NCI-H1930 (cell line): ENCODE measurements at regions not wholly inside any gene's neighbourhood (a gene's known extent, or its start where the extent isn't known, plus 50 kb on each side); places are given as distances from the start of the nearest gene placed in this dataset.
"Not testable (repeated sequence)": the region's sequence is repeated elsewhere in the genome, so short reads cannot be mapped to it uniquely, and the experiment has no call there.

Source experiments
- DNase-seq, 2 experiments: peaks; one replicate each; lab custom pipeline; 2025; lab: John Stamatoyannopoulos, UW

DNA sequence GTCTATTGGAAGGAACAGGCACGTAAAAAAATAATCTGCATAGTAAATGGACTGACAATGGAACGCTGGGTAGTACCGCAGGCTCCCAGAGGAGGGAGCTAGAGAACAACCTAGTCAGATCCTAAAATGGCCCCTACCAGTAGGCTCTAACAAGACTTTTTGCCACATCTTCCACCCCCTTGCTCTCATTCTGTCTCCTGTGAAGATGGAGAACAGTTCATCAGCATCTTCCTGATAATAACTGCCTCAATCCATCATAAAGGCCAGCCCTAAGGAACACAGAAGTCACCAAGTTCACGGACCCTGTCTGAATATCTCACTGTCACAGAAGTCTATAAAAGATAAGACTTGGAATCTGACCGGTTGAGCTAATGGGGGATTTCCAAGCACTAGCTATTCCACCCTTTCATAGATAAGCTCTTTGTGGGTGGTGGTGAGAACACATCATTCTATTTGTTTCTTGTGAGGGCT is 133.4 kb downstream of the SLC1A3 start:
- peak; percentile 68 to 71 for DNase-seq

DNA sequence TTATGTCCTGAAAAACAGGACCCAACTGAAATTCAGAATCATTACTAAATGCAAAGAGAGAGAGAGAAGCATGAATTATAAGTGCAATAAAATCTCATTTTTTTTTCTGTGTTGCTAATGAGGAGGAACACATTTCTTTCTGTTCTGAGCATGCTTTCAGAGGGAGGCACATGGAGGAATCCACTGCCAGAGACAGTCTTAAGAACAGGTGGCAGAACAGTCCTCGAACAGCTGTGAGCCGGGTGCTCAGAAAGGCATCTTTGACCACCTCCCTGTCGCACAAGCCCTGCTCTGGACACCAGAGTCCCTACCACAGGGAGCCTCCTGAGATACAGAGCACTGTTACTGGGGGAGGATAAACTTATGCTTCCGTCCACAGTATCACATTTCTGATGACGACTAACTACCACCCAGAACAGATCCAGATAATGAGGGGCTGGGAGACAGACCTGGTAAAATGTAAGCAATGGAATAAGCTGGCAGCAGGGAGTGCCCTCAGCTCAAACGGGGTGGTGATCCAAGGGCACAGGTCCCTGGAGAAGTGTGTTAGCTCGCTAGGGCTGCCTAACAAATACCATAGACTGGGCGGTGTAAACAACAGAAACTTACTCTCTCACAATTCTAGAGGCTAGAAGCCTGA is 134.0 kb downstream of the SLC1A3 start:
- DNase-seq: no peak

DNA sequence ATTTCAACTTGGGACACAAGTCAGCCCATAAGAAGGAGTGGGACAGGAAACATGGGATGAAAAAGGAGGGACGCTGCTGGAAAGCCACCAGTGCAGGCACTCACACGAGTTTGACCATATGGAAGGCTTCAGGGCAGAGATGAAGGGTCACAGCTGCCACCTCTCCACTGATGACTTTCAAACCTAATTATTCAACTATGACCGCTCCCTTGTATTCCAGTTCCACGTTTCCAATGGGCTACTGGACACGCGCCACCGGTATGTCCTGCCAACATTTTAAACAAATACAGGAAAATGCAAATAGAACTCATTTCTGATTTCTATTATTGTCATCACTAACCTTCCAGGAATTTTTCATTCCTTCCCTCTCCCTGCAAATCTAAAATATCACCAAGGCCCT is 134.7 kb downstream of the SLC1A3 start:
- no peak for DNase-seq

DNA sequence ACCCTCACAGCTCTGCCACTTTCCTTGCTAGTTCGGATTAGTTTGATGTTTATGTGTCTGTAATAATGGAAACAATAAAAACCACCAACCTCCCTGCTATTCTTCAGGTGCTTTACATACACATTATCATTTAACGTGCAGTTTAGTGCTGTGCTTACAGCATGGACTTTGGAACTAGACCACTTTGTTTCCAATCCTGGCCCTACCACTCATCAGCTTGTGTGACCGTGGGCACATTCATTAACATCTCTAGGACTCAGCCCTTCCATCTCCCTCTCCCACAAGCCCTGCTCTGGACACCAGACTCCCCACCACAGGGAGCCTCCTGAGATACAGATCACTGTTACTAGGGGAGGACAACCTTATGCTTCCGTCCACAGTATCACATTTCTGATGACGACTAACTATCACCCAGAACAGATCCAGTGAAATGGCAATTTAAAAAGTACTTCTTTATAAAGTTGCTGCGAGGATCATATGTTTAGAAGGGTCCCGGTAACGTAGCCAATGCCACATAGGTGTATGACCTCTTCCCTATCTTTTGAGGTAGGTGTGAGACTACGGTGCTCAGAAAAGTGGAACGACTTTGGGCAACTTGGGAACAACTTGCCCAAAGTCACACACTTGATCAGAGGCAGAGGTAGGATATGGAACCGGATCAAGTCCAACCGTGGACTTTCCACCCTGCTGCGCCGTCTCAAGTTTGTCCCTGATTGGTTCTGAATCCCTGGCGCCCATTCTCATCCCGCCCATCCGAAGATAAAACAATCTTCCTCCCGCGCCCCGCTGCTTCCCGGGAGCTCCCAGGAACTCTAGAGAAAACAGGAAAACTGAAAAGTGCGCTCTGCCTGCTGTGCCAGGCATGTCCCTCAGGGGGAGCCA is 132.4 kb upstream of the NIPBL start:
- DNase-seq: no peak

DNA sequence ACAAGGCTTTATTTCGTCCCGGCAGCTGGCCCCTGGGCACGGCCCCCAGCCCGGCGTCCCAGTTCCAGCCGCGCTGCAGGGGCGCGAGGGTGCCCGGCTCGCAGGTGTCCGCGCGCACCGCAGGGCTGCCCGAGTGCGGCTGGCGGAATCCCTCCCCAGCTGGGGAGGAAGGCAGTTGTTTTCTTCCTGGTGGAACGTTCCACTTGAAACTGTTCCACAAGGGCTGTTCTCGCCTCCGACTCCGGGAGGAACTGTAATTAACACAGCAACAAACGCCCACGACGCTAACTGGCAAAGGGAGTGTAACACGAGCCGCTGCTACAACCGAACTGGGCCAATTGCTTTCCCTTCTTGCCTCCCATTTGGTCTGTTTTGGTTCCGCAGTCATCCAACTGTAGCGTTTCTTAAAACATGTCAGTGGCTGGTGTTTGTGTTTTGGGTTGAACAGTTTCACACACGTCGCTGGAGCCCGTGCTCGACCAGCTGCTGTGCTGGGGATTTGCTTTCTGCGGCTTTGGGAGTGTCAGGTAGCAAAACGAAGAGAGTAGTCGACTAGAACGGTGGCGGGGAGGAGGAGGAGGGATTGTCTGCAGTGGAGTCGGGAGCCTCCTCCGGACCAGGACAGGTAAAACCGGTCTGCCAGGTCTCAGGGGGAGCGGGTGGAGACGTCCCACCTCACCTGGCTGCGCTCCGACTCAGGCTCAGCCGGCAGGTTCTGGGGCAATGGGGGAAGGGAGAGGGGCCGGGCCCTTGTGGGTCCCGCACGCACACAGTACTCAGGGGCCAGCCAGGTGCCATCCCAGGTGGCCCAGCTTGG is 131.6 kb upstream of the NIPBL start:
- peak; percentile 49 to 54 for DNase-seq

DNA sequence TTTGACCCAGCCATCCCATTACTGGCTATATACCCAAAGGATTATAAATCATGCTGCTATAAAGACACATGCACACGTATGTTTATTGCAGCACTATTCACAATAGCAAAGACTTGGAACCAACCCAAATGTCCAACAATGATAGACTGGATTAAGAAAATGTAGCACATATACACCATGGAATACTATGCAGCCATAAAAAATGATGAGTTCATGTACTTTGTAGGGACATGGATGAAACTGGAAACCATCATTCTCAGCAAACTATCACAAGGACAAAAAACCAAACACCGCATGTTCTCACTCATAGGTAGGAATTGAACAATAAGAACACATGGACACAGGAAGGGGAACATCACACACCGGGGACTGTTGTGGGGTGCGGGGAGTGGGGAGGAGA is 128.8 kb upstream of the NIPBL start:
- not testable (repeated sequence) for DNase-seq

DNA sequence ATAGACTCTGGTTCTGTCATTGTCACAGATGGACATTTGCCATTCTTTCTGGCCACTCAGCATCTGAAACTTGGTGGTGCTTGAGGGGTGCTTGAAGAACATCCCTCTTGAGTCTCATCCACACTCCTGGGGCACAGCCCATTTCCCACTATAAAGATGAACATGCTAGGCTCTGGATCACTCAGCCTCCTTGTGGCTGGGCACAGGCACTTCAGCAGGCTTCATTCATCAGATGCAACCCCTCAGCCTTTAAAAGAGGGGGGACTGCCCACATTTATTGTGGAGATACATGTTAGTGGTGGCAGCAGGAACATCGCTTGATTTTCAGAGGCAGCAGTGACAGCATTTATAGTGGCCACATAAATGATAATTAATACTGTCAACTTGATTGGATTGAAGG is 124.7 kb upstream of the NIPBL start:
- DNase-seq: no peak

DNA sequence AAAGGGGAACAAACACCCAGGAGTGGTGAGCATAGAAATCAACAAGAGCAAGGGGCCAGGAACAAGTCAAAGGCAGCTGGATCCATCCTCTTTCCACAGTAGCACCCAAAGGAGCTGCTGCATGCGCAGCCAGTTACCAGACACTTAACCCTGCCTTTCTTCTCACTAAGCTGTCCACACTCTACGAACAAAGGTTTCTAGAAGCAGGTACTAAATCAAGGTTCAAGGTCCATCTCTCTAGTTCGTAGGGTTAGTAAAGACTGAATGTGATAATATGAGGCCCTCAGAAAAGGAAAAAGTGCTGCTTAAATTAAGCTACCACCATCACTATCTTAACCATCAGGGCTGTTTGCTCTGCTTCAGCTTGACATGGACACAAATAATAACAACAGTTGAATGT is 121.2 kb upstream of the NIPBL start:
- no peak for DNase-seq

DNA sequence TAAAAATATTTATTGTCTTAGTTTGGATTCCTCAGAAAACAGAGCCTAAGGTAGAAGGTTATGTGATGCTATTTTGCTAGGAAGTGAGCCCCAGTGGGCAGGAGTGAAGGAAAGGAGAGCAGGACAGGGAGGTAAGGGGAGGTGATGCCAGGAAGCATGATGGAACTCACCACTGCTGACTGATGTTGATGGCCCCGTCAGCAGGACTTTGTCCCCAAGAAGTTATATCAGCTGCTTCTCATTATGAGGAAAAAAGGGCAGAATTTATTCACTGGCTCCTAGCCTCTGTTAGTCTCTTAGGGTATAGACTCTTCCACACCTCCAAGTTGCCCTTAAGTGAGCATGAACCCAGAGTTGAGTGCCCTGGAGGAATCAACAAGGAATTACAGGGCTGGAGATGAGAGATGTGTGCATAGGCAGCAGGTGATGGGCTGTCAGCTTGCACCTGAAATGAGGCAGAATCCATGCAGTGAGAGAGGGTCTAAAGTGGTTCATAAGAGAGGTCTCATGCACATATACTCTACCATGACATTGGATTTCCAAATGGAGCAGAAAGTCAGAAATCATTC is 120.6 kb upstream of the NIPBL start:
- DNase-seq: no peak

DNA sequence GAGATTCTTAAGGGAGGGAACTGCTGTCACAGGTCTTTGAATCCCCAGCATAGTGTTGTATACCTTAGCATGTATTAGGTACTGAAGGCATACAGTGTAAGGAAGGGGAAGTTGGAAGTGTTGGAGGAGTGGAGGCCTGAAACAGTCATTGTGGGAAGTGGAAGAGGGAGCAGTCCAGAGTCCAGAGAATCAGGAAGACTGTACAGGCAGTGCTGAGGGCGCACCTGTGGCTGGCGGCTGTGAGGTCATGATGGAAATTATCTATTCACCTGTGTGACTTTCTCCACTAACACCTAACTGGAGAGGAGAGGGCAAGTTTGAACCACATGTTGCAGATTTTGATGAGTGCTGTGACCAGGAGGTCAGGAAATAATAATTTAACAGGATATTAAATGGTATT is 119.7 kb upstream of the NIPBL start:
- DNase-seq: no peak

DNA sequence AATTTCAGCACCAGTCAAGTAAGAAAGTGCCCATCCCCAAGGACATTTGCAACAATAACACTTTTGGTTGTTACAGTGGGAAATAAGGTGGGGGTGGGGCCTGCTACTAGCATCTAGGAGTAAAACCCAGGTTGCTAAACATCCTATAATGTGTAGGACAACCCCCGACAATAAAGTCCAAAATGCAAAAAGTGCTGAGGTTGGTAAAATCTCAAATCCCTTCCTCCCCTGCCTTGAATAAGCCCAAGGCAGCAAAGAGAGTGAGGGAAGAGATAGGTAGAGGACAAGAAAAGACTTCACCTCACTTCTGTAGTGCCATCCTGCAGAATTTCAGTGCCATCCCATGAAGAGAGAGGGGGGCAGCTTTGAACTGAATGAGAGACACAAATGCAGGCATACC is 117.5 kb upstream of the NIPBL start:
- DNase-seq: no peak

DNA sequence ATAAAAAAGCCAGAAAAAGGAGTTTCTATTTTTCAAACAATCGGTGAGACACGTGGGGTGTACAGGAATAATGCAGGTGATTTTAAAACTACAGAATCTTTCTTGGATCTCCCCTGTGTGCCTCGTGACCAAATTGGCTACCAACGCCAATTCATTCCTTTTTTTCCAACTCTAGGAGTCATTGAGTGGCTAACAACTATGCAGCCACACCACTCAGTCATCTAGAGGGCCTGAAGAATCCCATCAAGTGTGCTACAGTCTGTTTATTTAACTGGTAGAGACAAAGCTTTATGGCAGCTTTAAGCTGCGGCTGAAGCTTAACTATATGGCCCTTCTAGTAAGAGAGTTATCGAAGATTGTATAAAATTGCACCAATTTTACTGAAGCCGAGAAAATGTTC is 113.1 kb upstream of the NIPBL start:
- no peak for DNase-seq

DNA sequence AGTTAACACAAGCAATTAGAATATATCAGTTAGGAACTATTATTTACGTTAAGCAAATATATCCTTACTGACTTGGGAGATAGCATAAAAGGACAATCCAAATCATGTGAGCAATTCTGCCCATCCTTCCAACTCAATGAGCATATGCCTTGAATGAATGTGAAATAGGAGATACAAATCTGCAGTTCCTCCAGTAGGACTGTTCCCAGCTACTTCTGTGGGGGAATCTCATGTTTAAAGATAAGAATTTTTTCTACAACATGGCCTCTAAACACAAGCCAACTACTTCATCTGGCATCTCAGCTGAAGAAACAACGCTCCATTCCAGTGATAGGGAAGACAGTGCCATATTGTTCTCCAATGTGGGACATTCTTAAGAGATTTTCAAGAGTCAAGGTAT is 110.7 kb upstream of the NIPBL start:
- DNase-seq: no peak

DNA sequence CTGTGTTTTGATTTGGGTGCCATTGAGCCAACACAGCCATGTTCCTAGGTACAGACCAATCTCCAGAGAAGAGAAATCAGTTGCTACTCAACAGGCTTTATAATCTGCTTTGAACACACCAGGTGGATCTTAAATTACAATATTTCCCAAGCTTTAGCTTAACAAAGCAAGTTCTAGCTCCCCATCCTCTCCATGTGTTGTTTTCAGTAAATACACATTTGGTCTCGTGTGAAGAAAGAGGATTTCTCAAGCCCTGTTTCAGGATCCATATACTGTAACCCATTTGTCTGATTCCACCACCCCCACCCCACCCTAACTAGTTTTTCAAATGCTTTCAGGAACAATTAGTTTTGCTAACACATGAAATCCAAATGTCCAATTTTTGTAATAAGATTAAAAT is 109.6 kb upstream of the NIPBL start:
- DNase-seq: no peak

DNA sequence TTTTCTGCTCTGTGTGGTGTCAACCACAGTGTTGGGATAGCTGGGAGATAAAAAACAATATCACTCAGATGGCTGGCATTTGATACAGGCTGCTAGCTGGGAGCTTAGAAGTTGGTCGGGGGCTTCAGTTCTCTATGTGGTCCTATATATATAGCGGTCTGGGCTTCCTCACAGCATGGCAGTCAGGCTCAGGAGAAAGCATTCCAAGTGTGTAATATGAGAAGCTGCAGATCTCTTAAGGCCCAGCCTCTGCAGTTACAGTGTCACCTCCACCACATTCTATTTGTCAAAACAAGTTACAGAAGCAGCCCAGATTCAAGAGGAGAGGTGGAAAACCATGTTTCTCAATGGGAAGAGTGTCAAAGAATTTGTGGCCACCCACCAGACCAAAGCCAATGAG is 108.1 kb upstream of the NIPBL start:
- no peak for DNase-seq

DNA sequence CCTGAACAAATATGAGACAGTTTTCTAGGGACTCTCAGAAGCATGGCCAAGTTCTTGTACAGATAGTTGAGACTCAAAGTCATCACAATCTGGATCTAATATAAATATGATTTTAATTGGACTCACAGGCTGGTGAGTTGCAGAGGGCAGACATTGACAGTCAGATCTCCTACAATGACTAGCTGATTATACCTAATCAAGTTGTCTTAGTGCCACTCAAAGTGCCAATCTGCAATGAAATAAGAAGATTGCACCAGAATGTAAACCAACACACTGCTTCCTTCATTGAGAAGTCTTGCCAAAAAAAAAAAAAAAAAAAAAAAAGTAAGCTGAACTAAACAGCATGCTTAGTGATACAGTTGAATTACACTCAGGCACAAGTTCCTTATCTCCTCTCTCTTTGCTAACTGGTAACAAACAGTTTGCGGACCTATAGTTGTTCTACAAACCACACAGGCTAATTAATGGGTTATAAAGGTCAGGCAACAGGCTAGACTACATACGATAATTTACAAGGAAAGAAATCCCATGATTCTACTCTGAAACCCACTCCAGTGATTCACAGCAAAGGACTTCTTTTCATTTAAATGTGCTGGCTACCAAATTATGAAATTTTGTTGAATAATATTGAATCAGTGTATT is 107.3 kb upstream of the NIPBL start:
- no peak for DNase-seq

DNA sequence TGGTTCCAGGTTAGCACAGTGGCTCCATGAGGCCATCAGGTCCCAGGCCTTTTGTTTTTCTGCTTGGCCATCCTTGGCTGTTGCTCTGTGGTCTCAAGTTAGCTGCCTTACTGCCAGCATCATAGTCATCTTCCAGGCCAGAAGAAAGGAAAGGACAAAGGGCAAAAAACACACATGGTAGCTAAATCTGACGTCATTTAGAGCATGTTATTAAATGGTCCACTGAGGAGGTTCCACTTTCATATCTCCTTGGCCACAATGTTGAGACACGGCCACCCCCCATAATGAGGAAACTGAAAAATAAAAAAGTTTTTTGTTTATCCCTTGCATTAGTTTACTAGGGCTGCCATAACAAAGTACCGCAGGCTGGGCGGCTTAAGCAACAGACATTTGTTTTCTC is 106.4 kb upstream of the NIPBL start:
- no peak for DNase-seq

DNA sequence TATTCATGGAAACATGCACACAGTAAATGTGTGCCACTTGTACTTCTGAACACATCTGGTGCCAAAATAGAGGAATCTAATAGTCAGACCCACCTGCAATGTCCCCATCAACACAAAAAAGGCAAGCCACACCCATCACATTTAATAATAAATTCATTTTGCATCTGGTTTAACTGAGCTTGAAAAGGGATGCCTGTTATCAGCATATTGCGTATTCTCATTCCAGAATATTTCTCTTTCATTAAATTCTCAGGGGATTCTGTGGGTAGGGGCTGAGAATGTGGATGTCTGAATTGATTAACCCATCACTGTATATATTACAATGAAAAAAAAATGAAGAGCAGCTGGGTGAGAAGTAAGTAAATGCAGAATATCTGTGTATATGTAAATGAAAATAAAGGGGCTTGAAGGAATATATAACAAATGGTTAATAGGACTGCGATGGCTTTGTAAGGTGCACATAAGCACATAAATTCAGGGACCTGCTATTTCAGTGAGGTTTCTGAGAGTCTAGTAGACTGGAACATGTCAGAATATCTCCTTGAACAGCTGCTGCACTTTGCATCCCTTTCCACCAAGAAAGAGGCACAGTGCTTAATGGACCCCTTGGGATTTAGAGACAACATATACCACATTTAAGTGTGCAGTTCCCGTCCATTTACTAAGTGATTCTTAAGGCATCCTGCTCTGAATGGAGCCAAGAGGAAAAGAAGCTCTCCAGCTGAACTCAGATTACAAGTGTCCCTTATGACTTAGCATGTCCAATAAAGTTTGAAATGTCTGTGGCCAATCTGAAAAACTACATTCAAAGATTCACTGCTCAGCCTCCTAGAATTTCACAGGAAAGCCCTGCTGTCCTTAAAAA is 104.1 kb upstream of the NIPBL start:
- DNase-seq: no peak

DNA sequence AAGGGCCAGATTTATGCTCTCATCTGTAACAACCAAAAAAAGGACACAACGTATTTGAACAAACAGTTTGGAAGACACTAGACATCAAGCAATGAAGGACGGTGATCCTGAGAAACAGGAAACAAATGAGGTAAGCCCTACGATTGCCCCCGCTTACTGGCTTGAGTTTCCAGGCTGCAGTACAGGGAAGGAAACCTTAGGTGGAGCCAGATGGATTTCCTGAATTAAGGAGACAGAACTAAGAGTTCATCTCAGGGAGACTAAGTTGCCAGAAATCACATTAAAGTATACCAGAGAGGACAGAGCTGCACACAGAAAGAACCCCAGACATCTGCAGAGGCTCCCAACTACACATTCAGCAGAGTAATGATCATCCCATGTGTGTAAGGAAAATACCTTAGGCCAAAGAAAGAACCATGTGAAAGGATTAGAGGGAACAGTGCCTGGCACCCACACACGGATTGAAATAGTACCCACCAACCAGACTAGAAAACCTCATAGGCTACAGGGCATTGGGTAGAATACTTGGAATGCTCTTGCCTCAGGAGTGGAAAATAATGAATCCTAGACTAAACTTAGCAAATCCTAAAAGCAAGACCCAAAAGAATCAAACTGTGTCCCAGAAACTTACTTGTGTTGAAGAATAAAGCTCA is 99.3 kb upstream of the NIPBL start:
- DNase-seq: no peak

DNA sequence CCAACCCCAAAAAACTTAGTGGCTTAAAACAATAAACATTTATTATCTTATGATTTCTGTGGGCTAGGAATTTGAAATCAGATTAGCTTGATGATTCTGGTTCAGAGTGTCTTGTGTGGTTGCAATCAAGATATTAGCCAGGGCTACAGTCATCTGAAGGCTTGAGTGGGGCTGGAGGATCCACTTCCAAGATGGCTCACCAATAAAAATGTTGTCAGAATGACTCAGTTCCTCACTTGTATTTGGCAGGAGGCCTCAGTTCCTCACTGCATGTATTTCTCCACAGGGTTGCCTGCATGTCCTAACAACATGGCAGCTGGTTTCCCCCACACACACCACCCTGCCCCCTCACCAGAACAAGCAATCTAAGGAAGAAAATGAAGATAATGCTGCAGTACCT is 98.2 kb upstream of the NIPBL start:
- no peak for DNase-seq
